ENCODE measurements at regions not wholly inside any gene's neighbourhood (a gene's known extent, or its start where the extent isn't known, plus 50 kb on each side); places are given as distances from the start of the nearest gene placed in this dataset.

- no peak overlapping the region for H3K23ac ChIP-seq (ENCODE audit: insufficient read length)
- no peaks in the 10 kb centered on the region for H3K27me3 ChIP-seq (replicated peaks in 1 of 4; ENCODE audit: control insufficient read depth in 3 of 4, extremely low read depth in 1 of 4, insufficient read depth in 3 of 4, low read length in 3 of 4)
- DNase-seq (ENCODE audit: low read depth in 1 of 2, low spot score in 2 of 2) (no peak), FAIRE-seq (no peak)
- ChIA-PET CTCF (ENCODE audit: partially characterized antibody) (interaction anchor here (0.7 to 4.5 kb wide), 7 partner anchors 9 to 179 kb away, joined by 3 to 26 read pairs (median 5); no protein-coding TSS in a partner anchor), POLR2A (ENCODE audit: partially characterized antibody) (no interaction called here)
- H3K56ac ChIP-seq (replicated peaks; ENCODE audit: insufficient read length, low read depth, low read length), result no peak overlapping the region
- H2BK20ac ChIP-seq (ENCODE audit: low read length), result no peak overlapping the region
- H2AFZ ChIP-seq (ENCODE audit: low read length), result no peak overlapping the region
- H4K5ac ChIP-seq (ENCODE audit: insufficient read length, low read depth, low read length), result no peak overlapping the region
- no peak overlapping the region for H3K18ac ChIP-seq (ENCODE audit: extremely low read depth, low read length)
- H3K27ac ChIP-seq (ENCODE audit: low read depth, low read length), result no peak overlapping the region
- peaks cover 0 to 2% of the 10 kb centered on the region in 2 experiments for H4K20me1 ChIP-seq (replicated peaks in 1 of 2; ENCODE audit: control insufficient read depth in 1 of 2, insufficient read depth in 2 of 2, low read length in 2 of 2)
- no peak overlapping the region for H3K4me2 ChIP-seq (ENCODE audit: insufficient read depth in 1 of 2, low read depth in 2 of 2, low read length in 2 of 2)
- no peaks in the 10 kb centered on the region for H3K23me2 ChIP-seq (ENCODE audit: low read depth, low read length)
- no peaks in the 10 kb centered on the region; a peak in 1 of 7 replicates for H3K4me1 ChIP-seq (replicated peaks in 1 of 4; ENCODE audit: control insufficient read depth in 3 of 4, insufficient read depth in 4 of 4, low read length in 3 of 4)
- no peak overlapping the region for H3K14ac ChIP-seq (ENCODE audit: insufficient read length)
- H3K36me3 ChIP-seq (ENCODE audit: control insufficient read depth in 2 of 4, insufficient read depth in 4 of 4, low read length in 3 of 4), result no peaks in the 10 kb centered on the region
- H4K8ac ChIP-seq (ENCODE audit: extremely low read depth, insufficient read depth, low read length), result no peak overlapping the region
- no peak overlapping the region for H4K91ac ChIP-seq (replicated peaks; ENCODE audit: insufficient read length, low read length)
- no peaks in the 10 kb centered on the region for H3K79me1 ChIP-seq (ENCODE audit: low read depth, low read length)
- H2BK15ac ChIP-seq (ENCODE audit: low read length), result no peak overlapping the region
- H3K9ac ChIP-seq (replicated peaks in 1 of 4; ENCODE audit: extremely low read depth in 1 of 4, low read depth in 3 of 4, low read length in 3 of 4), result no peak overlapping the region
- no peak overlapping the region for H3K4me3 ChIP-seq (ENCODE audit: extremely low read depth in 1 of 4, insufficient read depth in 2 of 4, low read depth in 3 of 4, low read length in 4 of 4)
- H2BK120ac ChIP-seq (replicated peaks; ENCODE audit: low read depth, low read length), result no peak overlapping the region
- no peak overlapping the region for H3K4ac ChIP-seq (replicated peaks; ENCODE audit: insufficient read length, low read depth, low read length)
- 69% methylated on average over 3 of the region's 3 CpGs; no CpG with 5 or more reads in 1 of the 2 experiments for whole genome bisulfite sequencing, 2 experiments (ENCODE audit: extremely low coverage in 1 of 2, insufficient coverage in 1 of 2, insufficient read length in 1 of 2, insufficient replicate concordance in 2 of 2, low coverage in 1 of 2, low lambda C conversion rate in 2 of 2, missing lambda C conversion rate in 1 of 2)
- H3K79me2 ChIP-seq (ENCODE audit: control insufficient read depth in 1 of 2, insufficient read depth in 2 of 2, low read length in 2 of 2), result no peaks in the 10 kb centered on the region
- H2BK12ac ChIP-seq (ENCODE audit: low read depth, low read length), result no peak overlapping the region
- no peak for TF ChIP-seq TBP (IDR thresholded peaks at IDR 0.05; ENCODE audit: low read depth, low read length)
- TF ChIP-seq TCF12 (IDR thresholded peaks at IDR 0.05; ENCODE audit: low read depth, low read length), result no peak
- no peak for TF ChIP-seq GTF2F1 (IDR thresholded peaks at IDR 0.05; ENCODE audit: borderline replicate concordance, low read depth, low read length)
- no peak for TF ChIP-seq CBX8 (IDR thresholded peaks at IDR 0.05; ENCODE audit: borderline replicate concordance, low read depth, low read length)
- TF ChIP-seq BACH1 (IDR thresholded peaks at IDR 0.05; ENCODE audit: low read length), result no peak
- TF ChIP-seq BCL11A (IDR thresholded peaks at IDR 0.05; ENCODE audit: low read depth in 2 of 2, low read length in 2 of 2), result no peak
- no peak for TF ChIP-seq NRF1 (IDR thresholded peaks at IDR 0.05; ENCODE audit: low read depth, low read length)
- no peak for TF ChIP-seq SUZ12 (IDR thresholded peaks at IDR 0.05; ENCODE audit: low read length)
- TF ChIP-seq RBBP5 (IDR thresholded peaks at IDR 0.05; ENCODE audit: borderline replicate concordance, low read depth, low read length), result no peak
- TF ChIP-seq E2F6 (IDR thresholded peaks at IDR 0.05), result no peak
- no peak for TF ChIP-seq HDAC6 (IDR thresholded peaks at IDR 0.05; ENCODE audit: low read depth, low read length)
- TF ChIP-seq RXRA (IDR thresholded peaks at IDR 0.05; ENCODE audit: insufficient read depth, low read depth, low read length), result no peak
- no peak for TF ChIP-seq EZH2 (IDR thresholded peaks at IDR 0.05; ENCODE audit: low read depth, low read length, severe bottlenecking)
- no peak for TF ChIP-seq ATF3 (IDR thresholded peaks at IDR 0.05; ENCODE audit: insufficient read depth, low read depth, low read length)
- no peak overlapping the region for H2AK5ac ChIP-seq (ENCODE audit: low read depth, low read length)
- no peak overlapping the region for H2BK5ac ChIP-seq (ENCODE audit: low read depth, low read length)
- no peaks in the 10 kb centered on the region for H3K9me3 ChIP-seq (ENCODE audit: insufficient read depth in 2 of 2, low read depth in 1 of 2, low read length in 1 of 2)
These were observed 50.1 kb upstream of the POU5F2 start for GRCh38 chr5:93791518-93791972.

Measured in H1 (cell line).